HCT116 (cell line): ENCODE measurements at regions not wholly inside any gene's neighbourhood (a gene's known extent, or its start where the extent isn't known, plus 50 kb on each side); places are given as distances from the start of the nearest gene placed in this dataset.

Experiments used
- ATAC-seq: fragments of 200-7000 bp; cut with Tn5 transposase; 2 replicates; pipeline ENCODE4 v1.9.1; 2020; ENCODE audit warnings: mild to moderate bottlenecking, moderate library complexity
- BruUV-seq: library from RNA; stranded (reverse); fragments of 400-500 nt; replicated peaks from 2 replicates; lab custom pipeline; 2021; lab: Mats Ljungman, UMichigan
- CTCF ChIA-PET: fragments of 300-600 bp; sonication (Branson Sonifier 250); formaldehyde crosslinking; loops from one replicate; lab custom pipeline; 2021; ENCODE audit warnings: antibody characterized with exemption; lab: Charles Lee
- POLR2A ChIA-PET: fragments of 300-600, 350-600 bp; sonication (Branson Sonifier 250); formaldehyde crosslinking; loops from one replicate; lab custom pipeline; 2021; ENCODE audit warnings: antibody characterized with exemption; lab: Charles Lee
- RAD21 ChIA-PET, 2 experiments: fragments of 300-600 bp; sonication (Branson Sonifier 250); formaldehyde crosslinking; loops; one replicate each; lab custom pipeline; 2023; ENCODE audit warnings: low total read pairs in 2 of 2; ENCODE audit not compliant: uncharacterized antibody in 2 of 2, unreplicated experiment in 2 of 2, low non-redundant PET in 1 of 2; lab: Charles Lee
- DNase-seq: peaks from one replicate; pipeline ENCODE4 v3.0.0-alpha.2; 2010; ENCODE audit warnings: low read depth, low spot score
- H2AFZ ChIP-seq: fragments of 200-600 bp; shearing (Covaris generic), sonication (generic); 2 replicates; pipeline ENCODE4 v1.6.1; 2017; ENCODE audit warnings: low read depth, mixed run types, mixed read lengths, antibody characterized with exemption, low read length; ENCODE audit not compliant: poor library complexity, severe bottlenecking
- H3K27ac ChIP-seq: 2 replicates; pipeline ENCODE4 v1.5.1; 2012; ENCODE audit warnings: low read depth, low read length
- H3K27me3 ChIP-seq: fragments of 200-600 bp; sonication (generic); 2 replicates; pipeline ENCODE4 v1.6.1; 2016; ENCODE audit warnings: mixed run types, low read length, mixed read lengths; ENCODE audit not compliant: insufficient read depth
- H3K36me3 ChIP-seq, 2 experiments: fragments of 200-500 bp in 1 of 2; fragments of 200-600 bp in 1 of 2; sonication (Bioruptor generic) in 1 of 2; sonication (generic) in 1 of 2; 2 replicates each; pipeline versions ENCODE4 v1.5.1 to v1.6.1; 2014 to 2016; ENCODE audit warnings: low read length in 2 of 2, inconsistent platforms in 1 of 2, mixed read lengths in 1 of 2, mixed run types in 1 of 2; ENCODE audit not compliant: insufficient read depth in 2 of 2, control insufficient read depth in 1 of 2
- H3K4me1 ChIP-seq, 2 experiments: fragments of 200-600 bp in 1 of 2; sonication (generic) in 1 of 2; 2 replicates each; pipeline versions ENCODE4 v1.5.1 to v1.6.1; 2012 to 2017; ENCODE audit warnings: low read length in 2 of 2, inconsistent platforms in 1 of 2, mild to moderate bottlenecking in 1 of 2, mixed read lengths in 1 of 2, mixed run types in 1 of 2, moderate library complexity in 1 of 2; ENCODE audit not compliant: insufficient read depth in 2 of 2, control insufficient read depth in 1 of 2
- H3K4me2 ChIP-seq: fragments of 200-600 bp; sonication (generic); 2 replicates; pipeline ENCODE4 v1.6.1; 2017; ENCODE audit warnings: mixed run types, low read length, mixed read lengths
- H3K4me3 ChIP-seq, 2 experiments: fragments of 200-600 bp in 1 of 2; sonication (generic) in 1 of 2; replicated peaks in 1 of 2; 2 replicates each; pipeline ENCODE4 v1.5.1; 2011 to 2016; ENCODE audit warnings: low read length in 2 of 2, control low read depth in 1 of 2, low read depth in 1 of 2, mild to moderate bottlenecking in 1 of 2, mixed read lengths in 1 of 2, mixed run types in 1 of 2
- H3K79me2 ChIP-seq: fragments of 200-600 bp; sonication (generic); 2 replicates; pipeline ENCODE4 v1.6.1; 2017; ENCODE audit warnings: mild to moderate bottlenecking, mixed run types, low read length, moderate library complexity, mixed read lengths; ENCODE audit not compliant: insufficient read depth
- H3K9ac ChIP-seq: fragments of 200-600 bp; sonication (generic); 2 replicates; pipeline ENCODE4 v1.6.1; 2016; ENCODE audit warnings: low read length, mixed read lengths
- H3K9me2 ChIP-seq: fragments of 200-600 bp; sonication (generic), shearing (Covaris generic); 2 replicates; pipeline ENCODE4 v1.6.1; 2017; ENCODE audit warnings: mixed run types, mild to moderate bottlenecking, moderate library complexity; ENCODE audit not compliant: insufficient read depth
- H3K9me3 ChIP-seq, 2 experiments: fragments of 200-500 bp in 1 of 2; fragments of 200-600 bp in 1 of 2; sonication (Bioruptor generic) in 1 of 2; sonication (generic) in 1 of 2; 2 replicates each; pipeline ENCODE4 v1.6.1; 2014 to 2017; ENCODE audit warnings: low read length in 2 of 2, mixed read lengths in 2 of 2, inconsistent platforms in 1 of 2, low read depth in 1 of 2, mild to moderate bottlenecking in 1 of 2, mixed run types in 1 of 2, moderate library complexity in 1 of 2; ENCODE audit not compliant: control insufficient read depth in 1 of 2, insufficient read depth in 1 of 2
- H4K20me1 ChIP-seq: fragments of 200-600 bp; sonication (generic), shearing (Covaris generic); 2 replicates; pipeline ENCODE4 v1.6.1; 2017; ENCODE audit warnings: mixed run types, mild to moderate bottlenecking, moderate library complexity; ENCODE audit not compliant: insufficient read depth
- EZH2 ChIP-seq: fragments of 200-600 bp; sonication (generic); IDR thresholded peaks from 2 replicates; pipeline ENCODE4 v1.6.1; 2017; ENCODE audit warnings: antibody characterized with exemption, mixed run types
- EZH2phosphoT487 ChIP-seq: fragments of 200-600 bp; IDR thresholded peaks from 2 replicates; pipeline ENCODE4 v1.6.1; 2018; ENCODE audit warnings: antibody characterized with exemption, borderline replicate concordance
- POLR2AphosphoS5 ChIP-seq: IDR thresholded peaks from 2 replicates; pipeline ENCODE4 v1.6.1; 2011; ENCODE audit warnings: mild to moderate bottlenecking, low read depth, low read length, moderate library complexity
- RAD21 ChIP-seq: IDR thresholded peaks from 2 replicates; pipeline ENCODE4 v1.6.1; 2012; ENCODE audit warnings: low read depth, mild to moderate bottlenecking
- SRF ChIP-seq: IDR thresholded peaks from 2 replicates; pipeline ENCODE4 v1.6.1; 2012; ENCODE audit warnings: low read depth
- TCF7L2 ChIP-seq: IDR thresholded peaks from 2 replicates; pipeline ENCODE4 v1.7.0; 2011; ENCODE audit warnings: borderline replicate concordance, inconsistent platforms; ENCODE audit not compliant: insufficient read depth, insufficient read length; ENCODE audit errors: extremely low read depth
- intact Hi-C: fragments of 100-400 bp; cut with micrococcal nuclease; formaldehyde crosslinking; loops from 2 replicates; pipeline ENCODE4 v1.10.0; 2022
- TF ChIP-seq, protein P1 (sequence below), 3 experiments: fragments of 200-600 bp in 1 of 3; sonication (generic) in 1 of 3; IDR thresholded peaks in 2 of 3; conservative IDR thresholded peaks in 1 of 3; 2 replicates each; pipeline ENCODE4 v1.5.1; 2012 to 2017; ENCODE audit warnings: low read depth in 2 of 3, low read length in 2 of 3, antibody characterized with exemption in 1 of 3, borderline replicate concordance in 1 of 3, control low read depth in 1 of 3, mild to moderate bottlenecking in 1 of 3, mixed read lengths in 1 of 3, mixed run types in 1 of 3, moderate library complexity in 1 of 3; ENCODE audit not compliant: insufficient read depth in 1 of 3
- TF ChIP-seq, protein P2 (sequence below): IDR thresholded peaks from 2 replicates; pipeline ENCODE4 v1.6.1; 2012

DNA sequence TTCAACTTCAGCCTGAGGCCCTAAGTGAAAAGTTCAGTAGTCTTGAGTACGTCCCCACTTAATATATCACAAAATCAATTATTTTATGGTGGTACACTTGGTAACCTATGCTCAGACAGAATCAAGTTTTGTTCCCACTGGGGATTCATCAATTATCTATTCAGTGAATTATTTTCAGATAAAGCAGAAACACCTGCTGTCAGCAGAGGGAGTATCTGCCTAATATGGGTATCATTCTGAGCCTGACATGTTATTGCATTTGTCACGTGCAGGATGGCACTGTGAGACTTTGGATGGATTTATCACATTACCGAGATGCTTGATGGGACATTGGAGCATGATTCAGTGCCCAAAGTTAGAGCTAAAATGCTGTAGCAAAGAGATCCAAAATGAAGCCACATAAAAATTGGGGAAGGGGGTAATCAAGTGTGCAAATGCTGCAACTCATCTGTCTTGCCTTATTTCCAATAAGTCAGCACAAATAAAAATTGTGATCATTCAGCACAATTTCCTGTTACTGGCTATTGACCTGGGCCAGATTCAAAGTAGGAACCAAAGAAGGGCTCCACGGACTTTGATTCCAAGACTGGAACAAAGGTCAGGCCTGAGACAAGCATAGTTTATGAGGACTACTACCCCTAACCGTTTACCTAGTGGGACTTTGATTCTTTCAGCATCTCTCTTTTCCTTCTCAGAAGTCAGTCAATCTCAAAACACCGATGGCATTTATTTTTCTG is 657.6 kb downstream of the LMO4 start:
- Histone ChIP-seq H3K9me2 (no peaks in the 10 kb centered on the region), H3K4me2 (no peak overlapping the region)
- CTCF ChIA-PET = no interaction called here
- TF ChIP-seq RAD21 (peak; percentile 42), EZH2 (no peak), SRF (peak; percentile 80)
- TF ChIP-seq, protein P1, sequence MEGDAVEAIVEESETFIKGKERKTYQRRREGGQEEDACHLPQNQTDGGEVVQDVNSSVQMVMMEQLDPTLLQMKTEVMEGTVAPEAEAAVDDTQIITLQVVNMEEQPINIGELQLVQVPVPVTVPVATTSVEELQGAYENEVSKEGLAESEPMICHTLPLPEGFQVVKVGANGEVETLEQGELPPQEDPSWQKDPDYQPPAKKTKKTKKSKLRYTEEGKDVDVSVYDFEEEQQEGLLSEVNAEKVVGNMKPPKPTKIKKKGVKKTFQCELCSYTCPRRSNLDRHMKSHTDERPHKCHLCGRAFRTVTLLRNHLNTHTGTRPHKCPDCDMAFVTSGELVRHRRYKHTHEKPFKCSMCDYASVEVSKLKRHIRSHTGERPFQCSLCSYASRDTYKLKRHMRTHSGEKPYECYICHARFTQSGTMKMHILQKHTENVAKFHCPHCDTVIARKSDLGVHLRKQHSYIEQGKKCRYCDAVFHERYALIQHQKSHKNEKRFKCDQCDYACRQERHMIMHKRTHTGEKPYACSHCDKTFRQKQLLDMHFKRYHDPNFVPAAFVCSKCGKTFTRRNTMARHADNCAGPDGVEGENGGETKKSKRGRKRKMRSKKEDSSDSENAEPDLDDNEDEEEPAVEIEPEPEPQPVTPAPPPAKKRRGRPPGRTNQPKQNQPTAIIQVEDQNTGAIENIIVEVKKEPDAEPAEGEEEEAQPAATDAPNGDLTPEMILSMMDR (IDR thresholded peaks at IDR 0.05 in 2 of 3, conservative IDR thresholded peaks at IDR 0.05 in 1 of 3; ENCODE audit: borderline replicate concordance in 1 of 3, insufficient read depth in 1 of 3, low read depth in 2 of 3, low read length in 2 of 3) = peak in 2 of 3 experiments; percentile 22 to 36; a peak in 2 of 6 replicates
- TF ChIP-seq, all 23 proteins: peak for 3
- Histone ChIP-seq H4K20me1 (no peaks in the 10 kb centered on the region), H3K9me3 (no peaks in the 10 kb centered on the region), H3K36me3 (no peaks in the 10 kb centered on the region), H3K27ac (no peak overlapping the region), H3K79me2 (no peaks in the 10 kb centered on the region), H2AFZ (no peak overlapping the region), H3K27me3 (no peaks in the 10 kb centered on the region), H3K4me1 (no peaks in the 10 kb centered on the region), H3K4me3 (no peak overlapping the region), H3K9ac (no peak overlapping the region)
- intact Hi-C loops = no loop called here
- no peak for DNase-seq
- no peak for ATAC-seq
- ChIA-PET POLR2A (no interaction called here), RAD21 (no interaction called here)
- no TSS peak for BruUV-seq

DNA sequence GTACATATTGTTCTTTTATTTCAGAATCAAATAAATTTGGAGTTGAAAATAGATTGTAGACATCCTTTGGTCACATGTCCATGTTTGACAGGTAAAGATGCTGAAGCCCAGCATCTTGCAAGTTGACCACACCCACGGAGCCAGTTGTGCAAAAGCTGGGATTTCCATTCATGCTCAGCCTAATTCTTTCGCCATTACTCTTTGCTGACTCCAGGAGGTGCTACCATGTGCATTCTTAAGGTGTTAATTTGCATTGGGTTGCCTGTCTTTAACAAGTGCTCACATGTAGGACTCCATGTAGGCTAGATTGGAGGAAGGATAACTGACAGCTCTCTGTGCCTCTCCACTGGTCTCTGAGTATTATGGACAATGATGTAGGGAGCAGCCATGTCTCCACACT is 660.7 kb downstream of the LMO4 start:
- no peaks in the 10 kb centered on the region for H3K4me1 ChIP-seq
- H3K9ac ChIP-seq = no peak overlapping the region
- no peaks in the 10 kb centered on the region for H3K9me3 ChIP-seq
- no TSS peak for BruUV-seq
- no peak overlapping the region for H3K4me3 ChIP-seq
- intact Hi-C loops = no loop called here
- TF ChIP-seq POLR2AphosphoS5 = no peak
- no peak for TF ChIP-seq TCF7L2
- TF ChIP-seq, protein P2, sequence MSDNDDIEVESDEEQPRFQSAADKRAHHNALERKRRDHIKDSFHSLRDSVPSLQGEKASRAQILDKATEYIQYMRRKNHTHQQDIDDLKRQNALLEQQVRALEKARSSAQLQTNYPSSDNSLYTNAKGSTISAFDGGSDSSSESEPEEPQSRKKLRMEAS = no peak
- no peak for TF ChIP-seq EZH2phosphoT487
- no peak for TF ChIP-seq EZH2
- TF ChIP-seq, protein P1 (IDR thresholded peaks at IDR 0.05 in 2 of 3, conservative IDR thresholded peaks at IDR 0.05 in 1 of 3; ENCODE audit: borderline replicate concordance in 1 of 3, insufficient read depth in 1 of 3, low read depth in 2 of 3, low read length in 2 of 3) = 0 out of 6 replicates have a peak, but pooled peaks of 1 of the 3 experiments have one; percentile 28
- POLR2A ChIA-PET = no interaction called here
- no peak overlapping the region for H3K4me2 ChIP-seq
- no peaks in the 10 kb centered on the region for H3K27me3 ChIP-seq
- no peak for DNase-seq
- H3K79me2 ChIP-seq = no peaks in the 10 kb centered on the region
- no peak overlapping the region for H2AFZ ChIP-seq
- no peaks in the 10 kb centered on the region for H4K20me1 ChIP-seq
- no peak overlapping the region for H3K27ac ChIP-seq
- no peaks in the 10 kb centered on the region for H3K9me2 ChIP-seq
- no peaks in the 10 kb centered on the region for H3K36me3 ChIP-seq
- RAD21 ChIA-PET = no interaction called here
- CTCF ChIA-PET = interaction anchor here (0.6 kb wide), 1 partner anchor 642 kb away, joined by 3 read pairs; no protein-coding TSS in a partner anchor
- 0 out of 2 replicates have a peak, but pooled peaks have one; percentile 34 for ATAC-seq
